ENCODE measurements at regions not wholly inside any gene's neighbourhood (a gene's known extent, or its start where the extent isn't known, plus 50 kb on each side); places are given as distances from the start of the nearest gene placed in this dataset.

DNA sequence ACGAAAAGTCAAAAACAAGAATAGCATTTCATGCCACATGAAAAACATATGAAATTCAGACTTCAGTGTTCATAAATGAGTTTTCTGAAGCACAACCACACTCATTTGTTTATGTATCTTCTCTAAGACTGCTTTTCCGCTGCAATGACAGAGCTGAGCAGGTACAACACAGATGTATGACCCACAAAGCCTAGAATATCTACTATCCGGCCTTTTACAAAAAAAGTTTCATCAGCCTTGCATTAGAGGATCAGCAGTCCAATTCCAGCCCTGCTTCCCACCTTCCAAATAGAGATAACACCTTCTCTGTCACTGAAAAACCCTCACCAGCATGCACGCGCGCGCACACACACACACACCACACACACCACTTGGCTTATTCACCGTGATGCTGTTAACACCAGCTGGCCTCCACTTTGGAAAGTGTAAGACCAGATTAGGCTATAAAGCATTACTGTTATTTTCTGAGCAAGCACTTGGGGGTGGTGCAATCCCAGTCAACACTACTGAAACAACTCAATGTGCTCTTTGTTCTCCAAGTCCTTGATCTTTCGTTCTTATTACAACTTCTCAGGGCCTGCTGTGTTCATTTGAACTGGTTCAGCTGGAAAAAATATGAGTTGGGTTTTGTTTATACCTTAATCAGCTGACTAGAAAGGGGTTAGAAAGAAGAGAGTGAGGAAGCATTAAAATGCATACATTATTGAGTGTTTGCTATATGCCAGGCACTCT lies 90.0 kb downstream of the GLUL start (continued):
- TF ChIP-seq MLLT10 (CRISPR knock-in tag; IDR thresholded peaks at IDR 0.05) = no peak
- TF ChIP-seq, protein P1, sequence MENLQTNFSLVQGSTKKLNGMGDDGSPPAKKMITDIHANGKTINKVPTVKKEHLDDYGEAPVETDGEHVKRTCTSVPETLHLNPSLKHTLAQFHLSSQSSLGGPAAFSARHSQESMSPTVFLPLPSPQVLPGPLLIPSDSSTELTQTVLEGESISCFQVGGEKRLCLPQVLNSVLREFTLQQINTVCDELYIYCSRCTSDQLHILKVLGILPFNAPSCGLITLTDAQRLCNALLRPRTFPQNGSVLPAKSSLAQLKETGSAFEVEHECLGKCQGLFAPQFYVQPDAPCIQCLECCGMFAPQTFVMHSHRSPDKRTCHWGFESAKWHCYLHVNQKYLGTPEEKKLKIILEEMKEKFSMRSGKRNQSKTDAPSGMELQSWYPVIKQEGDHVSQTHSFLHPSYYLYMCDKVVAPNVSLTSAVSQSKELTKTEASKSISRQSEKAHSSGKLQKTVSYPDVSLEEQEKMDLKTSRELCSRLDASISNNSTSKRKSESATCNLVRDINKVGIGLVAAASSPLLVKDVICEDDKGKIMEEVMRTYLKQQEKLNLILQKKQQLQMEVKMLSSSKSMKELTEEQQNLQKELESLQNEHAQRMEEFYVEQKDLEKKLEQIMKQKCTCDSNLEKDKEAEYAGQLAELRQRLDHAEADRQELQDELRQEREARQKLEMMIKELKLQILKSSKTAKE (CRISPR knock-in tag; IDR thresholded peaks at IDR 0.05; ENCODE audit: borderline replicate concordance) = 0 out of 2 replicates have a peak, but pooled peaks have one; percentile 26
- TF ChIP-seq ATF7 (IDR thresholded peaks at IDR 0.05) = no peak
- TF ChIP-seq ATF7 (CRISPR knock-in tag; IDR thresholded peaks at IDR 0.05) = no peak
- peak; percentile 20; the same call in 1 of the 2 replicates for TF ChIP-seq HHEX (CRISPR knock-in tag; IDR thresholded peaks at IDR 0.05)
- peak; percentile 96 for TF ChIP-seq NCOA2 (CRISPR knock-in tag; IDR thresholded peaks at IDR 0.05)
- 0 out of 2 replicates have a peak, but pooled peaks have one; percentile 35 for TF ChIP-seq SIN3A (IDR thresholded peaks at IDR 0.05; ENCODE audit: borderline replicate concordance, low read depth, low read length)
- TF ChIP-seq, protein P2, sequence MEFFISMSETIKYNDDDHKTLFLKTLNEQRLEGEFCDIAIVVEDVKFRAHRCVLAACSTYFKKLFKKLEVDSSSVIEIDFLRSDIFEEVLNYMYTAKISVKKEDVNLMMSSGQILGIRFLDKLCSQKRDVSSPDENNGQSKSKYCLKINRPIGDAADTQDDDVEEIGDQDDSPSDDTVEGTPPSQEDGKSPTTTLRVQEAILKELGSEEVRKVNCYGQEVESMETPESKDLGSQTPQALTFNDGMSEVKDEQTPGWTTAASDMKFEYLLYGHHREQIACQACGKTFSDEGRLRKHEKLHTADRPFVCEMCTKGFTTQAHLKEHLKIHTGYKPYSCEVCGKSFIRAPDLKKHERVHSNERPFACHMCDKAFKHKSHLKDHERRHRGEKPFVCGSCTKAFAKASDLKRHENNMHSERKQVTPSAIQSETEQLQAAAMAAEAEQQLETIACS (CRISPR knock-in tag; IDR thresholded peaks at IDR 0.05) = peak; percentile 56; the same call in 1 of the 2 replicates
- TF ChIP-seq, protein P3, sequence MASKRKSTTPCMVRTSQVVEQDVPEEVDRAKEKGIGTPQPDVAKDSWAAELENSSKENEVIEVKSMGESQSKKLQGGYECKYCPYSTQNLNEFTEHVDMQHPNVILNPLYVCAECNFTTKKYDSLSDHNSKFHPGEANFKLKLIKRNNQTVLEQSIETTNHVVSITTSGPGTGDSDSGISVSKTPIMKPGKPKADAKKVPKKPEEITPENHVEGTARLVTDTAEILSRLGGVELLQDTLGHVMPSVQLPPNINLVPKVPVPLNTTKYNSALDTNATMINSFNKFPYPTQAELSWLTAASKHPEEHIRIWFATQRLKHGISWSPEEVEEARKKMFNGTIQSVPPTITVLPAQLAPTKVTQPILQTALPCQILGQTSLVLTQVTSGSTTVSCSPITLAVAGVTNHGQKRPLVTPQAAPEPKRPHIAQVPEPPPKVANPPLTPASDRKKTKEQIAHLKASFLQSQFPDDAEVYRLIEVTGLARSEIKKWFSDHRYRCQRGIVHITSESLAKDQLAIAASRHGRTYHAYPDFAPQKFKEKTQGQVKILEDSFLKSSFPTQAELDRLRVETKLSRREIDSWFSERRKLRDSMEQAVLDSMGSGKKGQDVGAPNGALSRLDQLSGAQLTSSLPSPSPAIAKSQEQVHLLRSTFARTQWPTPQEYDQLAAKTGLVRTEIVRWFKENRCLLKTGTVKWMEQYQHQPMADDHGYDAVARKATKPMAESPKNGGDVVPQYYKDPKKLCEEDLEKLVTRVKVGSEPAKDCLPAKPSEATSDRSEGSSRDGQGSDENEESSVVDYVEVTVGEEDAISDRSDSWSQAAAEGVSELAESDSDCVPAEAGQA (IDR thresholded peaks at IDR 0.05; ENCODE audit: low read depth) = 0 out of 2 replicates have a peak, but pooled peaks have one; percentile 51
- TF ChIP-seq, protein P3 (CRISPR knock-in tag; IDR thresholded peaks at IDR 0.05; ENCODE audit: borderline replicate concordance) = no peak; the same call in 1 of the 2 replicates
